HG02571 (cell line): ENCODE measurements at regions not wholly inside any gene's neighbourhood (a gene's known extent, or its start where the extent isn't known, plus 50 kb on each side); places are given as distances from the start of the nearest gene placed in this dataset.

Experiments
- ATAC-seq: cut with Tn5 transposase; IDR thresholded peaks from one replicate; pipeline ENCODE4 v1.9.1; 2021; ENCODE audit warnings: mild to moderate bottlenecking, moderate library complexity; ENCODE audit not compliant: unreplicated experiment

DNA sequence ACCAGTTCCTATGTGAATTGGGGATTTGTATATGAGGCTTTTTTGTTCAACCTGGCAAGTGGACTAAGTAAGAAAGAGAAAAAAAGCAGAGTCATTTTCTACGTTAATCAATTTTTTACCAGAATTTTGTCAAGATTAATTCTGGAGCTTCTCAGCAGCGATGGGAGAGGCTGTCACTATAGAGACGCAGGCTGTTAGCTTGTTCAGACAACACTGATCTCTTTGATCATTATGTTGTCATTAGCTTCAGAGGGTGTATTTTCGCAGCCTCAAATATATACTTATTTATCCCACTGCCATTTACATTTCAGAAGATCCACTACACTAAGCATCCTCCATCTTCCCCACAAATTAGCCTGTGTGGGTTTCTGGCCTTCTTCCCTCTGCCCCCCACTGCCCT is 196.7 kb upstream of the PFKP start:
- no peak for ATAC-seq

DNA sequence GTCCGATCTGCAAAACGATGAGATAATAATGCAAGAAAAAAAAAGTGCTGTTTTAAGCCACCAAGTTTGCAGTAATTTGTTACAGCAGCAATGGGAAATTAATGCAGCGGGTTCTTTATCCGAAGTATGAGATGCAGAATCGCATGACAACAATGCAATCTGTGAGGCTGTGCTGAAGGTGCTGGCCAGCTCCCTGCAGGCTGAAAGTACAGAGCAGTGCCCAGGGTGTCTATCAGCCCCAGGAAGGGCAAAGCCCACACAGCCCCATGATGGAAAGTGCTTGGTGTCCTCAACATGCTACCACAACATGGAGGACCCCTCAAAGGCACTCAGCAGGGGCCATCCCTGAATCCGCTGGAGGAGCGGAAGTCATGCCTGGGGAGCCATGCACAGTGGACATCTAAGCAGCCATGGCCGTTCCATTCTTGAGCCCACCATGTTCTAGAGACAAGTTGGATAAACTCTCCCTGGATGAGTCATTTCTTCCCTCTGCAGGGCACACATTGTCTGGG is 199.5 kb upstream of the PFKP start:
- no peak for ATAC-seq

DNA sequence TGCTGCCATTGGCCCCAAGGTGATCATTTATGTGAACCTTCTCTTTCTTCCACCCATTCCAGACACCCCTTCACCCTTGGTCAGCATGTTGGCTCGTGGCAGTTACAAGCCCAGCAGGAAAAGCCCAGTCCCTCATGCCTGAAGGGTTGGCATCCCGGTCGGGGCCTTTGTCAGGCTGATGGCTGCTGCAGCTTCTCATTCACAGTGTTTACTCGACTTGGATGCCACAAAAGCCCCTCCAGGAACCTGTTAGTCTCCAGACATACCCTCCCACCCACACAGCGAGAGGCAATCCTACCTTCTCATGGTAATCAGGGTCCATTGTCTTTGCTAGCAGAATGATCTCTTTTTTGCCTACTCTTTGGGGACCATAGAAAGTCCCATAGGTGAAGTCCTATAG is 200.8 kb upstream of the PFKP start:
- no peak for ATAC-seq

DNA sequence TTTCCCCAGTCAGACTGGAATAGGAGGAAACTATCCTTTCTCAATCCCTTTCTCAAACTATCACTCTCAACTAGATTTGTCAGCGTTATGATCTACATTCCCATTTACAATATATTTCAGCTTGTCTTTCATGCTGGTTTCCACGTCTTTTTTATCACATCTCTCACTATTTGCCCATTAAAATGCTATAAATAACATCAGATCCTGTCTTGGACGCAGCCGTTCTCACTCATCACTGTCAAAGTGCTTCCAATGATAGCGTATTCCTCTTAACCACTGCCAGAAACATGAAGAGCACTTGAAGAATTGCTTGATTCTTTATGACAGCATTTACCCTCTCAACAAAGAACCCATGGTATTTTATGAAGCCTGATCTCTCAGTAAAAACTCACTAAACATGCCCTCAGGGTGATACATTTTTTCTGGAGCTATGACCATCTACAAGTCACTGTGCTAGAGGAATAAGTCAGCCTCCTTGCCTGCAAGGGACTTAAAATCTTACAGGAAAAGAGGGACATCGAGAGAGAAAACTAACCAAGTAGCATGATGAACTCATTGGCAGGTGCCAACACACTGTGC is 205.6 kb upstream of the PFKP start:
- no peak for ATAC-seq

DNA sequence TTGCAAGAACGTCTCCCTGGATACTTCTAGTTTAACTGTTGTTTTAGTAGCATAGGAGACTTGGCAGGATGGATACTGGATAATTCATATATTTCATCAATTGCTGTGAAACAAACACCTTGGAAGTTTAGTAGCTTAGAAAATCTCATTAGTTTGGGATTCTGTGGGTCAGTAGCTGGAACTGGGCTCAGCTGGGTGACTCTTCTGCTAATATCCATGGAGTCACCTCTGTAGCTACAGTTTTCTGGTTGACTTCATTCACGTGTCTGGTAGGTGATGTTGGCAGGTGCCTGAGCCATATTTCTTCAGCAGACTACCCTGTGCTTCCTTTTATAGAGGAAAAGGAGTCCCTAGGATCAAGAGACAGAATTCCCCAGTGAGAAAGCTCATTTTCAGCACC is 208.9 kb upstream of the PFKP start:
- no peak for ATAC-seq

DNA sequence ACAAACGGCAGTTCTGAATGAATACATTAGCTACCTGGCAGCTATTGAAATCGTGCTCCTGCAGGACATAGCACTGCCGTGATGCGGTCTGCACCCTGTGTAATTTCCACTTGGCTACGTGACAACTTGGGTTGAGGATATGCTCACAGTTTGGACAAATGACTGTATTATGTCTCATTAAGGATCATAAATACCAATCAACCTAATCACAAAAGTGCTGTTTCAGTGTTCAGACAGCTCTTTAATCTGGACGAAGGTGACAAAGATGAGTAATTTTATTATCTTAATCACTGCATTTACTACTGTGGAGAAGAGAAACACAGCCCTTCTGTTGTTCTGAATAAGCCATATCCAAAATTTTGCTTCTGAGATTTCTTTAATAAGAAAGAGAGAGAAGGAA is 210.8 kb upstream of the PFKP start:
- ATAC-seq = no peak

DNA sequence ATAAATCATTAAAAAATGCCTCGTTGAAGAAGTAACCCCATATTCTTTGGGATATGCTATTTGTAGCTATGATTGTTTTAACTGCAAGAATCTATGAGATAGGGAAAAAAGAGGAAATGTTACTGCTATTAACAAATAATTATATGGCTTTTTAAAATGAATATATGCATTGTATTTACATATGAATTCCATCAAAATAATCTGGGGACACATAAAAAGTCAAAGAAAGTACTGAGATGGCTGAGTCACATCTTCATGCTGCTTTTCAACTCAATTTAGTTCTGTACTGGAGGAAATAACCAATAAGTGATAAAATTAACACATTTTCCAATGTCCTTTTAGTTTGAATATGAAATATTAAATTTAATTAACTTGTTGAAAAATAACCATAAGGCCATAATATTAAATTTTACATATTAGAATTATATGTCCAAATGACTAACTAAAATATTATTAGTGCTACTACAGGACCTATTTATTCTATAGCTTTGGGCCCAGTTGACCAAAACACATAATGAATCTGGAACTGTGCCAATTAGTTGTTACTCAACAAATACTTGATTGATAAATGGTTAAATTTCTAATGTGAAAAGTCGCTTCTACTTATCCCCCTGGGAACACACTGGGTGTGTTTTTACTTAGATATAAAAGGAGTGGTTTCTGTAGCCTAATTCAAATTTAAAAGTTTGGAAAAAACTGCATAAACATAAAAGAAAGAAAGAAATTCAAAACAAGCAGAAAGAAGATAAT is 214.6 kb upstream of the PFKP start:
- no peak for ATAC-seq

DNA sequence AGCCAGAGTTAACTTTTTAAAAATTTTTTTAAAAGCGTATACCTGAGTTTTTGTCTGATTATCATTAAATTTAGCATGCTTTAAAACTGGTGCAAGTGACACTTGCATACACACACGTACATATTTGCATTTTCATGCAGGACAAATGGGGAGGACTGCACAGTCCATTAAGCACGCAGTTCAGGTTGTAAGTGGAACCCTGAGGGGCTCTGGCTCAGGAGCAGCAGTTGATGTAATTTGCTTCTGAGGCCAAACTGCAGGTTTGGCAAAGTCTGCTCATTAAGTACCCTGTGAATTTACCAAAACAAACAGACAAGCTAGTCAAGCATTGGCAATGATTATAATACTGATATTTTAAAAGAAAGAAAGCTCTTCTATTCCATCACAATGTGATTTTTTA is 215.8 kb upstream of the PFKP start:
- ATAC-seq = no peak

DNA sequence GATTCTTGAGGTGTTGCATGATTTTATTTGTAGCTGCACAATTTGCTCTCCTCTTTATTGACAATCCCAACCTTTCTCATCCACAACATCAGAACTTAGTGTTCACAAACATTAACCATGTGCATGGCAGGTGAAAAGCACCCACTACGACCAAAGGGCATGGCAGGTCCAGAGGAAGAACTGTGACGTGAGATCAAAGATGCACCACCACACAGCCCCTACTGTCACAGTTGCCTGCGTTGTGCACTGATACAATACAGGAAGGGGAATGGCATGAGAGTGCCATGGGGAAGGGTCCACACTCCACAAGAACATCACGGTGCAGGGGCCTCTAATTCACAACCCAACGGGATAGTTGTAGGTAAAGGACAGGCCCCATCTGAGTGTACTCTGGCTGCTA is 217.1 kb upstream of the PFKP start:
- no peak for ATAC-seq

DNA sequence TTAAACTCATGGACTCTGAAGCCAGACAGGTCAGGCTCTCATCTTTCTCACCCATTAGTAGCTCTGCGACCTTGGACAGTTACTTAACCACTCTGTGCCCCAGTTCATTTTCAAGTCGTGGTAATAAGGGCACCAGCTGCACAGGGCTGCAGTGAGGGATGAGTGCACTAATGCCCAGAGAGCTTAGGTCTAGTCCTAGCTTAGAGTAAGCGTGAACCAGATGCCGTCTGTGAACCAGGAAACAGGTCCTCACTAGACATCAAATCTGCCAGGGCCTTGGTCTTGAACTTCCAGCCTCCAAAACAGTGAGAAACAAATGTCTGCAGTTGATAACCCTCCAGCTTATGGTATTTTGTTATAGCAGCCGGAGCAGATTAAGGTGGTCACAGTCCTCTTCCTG is 222.4 kb upstream of the PFKP start:
- ATAC-seq = no peak

DNA sequence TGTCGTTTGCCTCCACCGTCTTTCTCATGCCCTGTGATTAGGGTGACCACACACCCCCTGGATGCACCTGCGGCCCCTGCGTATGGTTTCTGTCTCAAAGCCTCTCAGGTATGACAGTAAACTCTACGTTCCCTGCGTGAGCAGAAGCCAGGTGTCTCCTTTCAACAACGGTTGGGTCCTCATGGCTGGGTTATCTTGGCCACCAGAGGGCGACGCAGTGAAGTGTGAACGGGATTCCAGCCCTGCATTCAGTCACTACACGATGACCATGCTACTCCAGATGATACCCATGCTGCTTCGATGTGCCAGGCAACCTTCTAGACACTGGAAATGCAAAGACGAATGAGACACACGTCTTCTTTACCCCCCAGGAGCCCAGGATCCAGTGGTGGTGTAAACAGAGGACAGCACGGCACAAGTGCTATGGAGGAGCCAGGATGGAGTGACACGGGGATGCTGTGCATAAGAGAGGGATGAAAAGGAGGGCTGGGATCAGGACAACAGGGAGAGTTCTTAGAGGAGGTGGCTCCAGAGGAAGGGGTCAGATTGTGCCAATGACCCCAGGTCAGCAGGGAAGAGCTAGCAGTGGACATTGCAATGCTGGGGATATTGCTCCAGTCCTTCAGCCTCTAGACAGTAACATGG is 228.1 kb upstream of the PFKP start:
- no peak for ATAC-seq

DNA sequence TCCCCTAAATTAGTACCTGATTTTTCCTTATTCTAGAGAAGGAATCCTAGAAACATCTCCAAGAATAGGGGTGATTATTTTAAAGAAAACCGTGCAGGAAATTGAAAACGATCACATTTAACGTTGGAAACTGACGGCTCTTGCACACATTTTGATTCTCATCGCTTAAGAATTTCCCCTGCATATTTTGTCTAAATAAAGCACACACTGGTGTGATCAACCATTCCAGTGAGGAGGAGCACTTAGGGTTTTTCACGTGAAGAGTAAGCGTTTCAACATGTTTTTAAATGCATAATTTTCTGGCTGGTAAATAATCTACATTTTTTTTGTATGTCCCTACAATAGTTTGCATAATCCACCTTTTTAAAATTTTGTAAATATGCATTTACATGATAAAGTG is 229.7 kb upstream of the PFKP start:
- no peak for ATAC-seq

DNA sequence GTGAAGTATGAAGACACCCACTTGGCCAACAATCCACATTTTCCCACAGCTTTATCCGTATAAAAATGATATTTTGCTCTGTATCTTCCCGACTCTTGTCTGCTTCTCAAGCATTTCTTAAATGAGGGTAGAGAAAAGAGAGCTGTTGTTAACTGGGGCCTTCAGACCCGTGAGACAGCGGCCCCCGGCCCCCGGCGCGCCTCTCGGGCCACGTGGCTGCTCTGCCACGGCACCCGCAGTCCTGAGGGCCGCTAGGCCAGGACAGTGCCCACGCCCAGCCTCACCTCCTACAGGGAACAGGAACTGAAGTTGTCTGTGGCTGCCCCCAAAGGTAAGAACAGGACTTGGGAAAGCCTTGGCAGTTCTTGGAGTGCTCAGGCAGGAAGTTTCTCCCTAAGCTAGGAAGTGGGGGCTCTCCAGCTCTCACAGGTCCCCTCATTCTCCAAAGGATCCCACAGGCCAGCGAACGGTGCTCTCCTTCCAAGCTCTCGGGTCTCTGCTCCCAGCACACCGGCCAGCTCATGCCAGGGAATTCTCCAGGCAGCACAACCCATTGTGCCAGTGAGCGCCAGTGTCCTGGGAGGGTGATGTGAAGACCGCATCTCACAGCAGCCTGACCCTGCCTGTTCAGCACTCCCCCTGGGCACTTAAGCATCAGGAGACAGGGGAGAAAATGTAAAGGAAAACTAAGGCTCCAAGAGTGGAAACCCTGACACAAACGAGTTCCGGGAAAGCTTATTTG is 230.3 kb upstream of the PFKP start:
- ATAC-seq = no peak

DNA sequence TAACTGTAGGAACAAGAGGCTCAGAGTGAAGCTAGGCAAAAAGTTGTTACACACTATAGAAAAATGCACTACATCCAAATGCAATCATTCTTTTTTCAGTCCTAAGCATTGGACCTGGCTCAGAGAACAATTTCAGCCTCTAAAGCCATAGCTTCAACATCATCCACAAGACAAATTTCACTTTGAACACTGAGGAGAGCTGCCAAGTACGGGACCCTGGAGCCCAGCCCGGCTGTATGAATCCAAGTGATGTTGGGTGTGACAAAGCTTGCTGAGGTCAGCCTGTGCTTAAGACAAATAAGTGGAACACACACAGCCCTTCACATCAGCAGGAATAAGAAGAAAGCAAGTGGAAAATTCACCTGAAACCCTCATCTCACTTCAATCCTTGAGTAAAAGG is 233.1 kb upstream of the PFKP start:
- no peak for ATAC-seq

DNA sequence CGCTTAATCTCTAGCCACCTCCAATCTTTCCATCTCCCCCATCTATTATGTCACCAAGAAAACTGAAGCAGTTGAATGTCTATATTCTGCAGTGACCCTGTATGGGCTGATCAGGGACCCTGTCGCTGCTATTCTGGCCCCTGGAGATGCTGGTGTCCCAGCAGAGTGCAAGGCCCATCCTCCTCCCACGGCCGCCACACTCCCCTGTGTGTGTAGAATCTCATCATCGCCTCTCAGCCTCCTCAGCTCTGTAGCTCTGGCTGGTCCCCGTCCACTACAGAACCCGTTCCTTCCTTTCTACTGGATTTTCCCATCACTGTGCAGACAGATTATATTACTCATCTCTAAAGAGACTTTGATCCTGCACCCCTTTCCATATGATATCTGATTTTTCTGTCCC is 235.8 kb upstream of the PFKP start:
- no peak for ATAC-seq

DNA sequence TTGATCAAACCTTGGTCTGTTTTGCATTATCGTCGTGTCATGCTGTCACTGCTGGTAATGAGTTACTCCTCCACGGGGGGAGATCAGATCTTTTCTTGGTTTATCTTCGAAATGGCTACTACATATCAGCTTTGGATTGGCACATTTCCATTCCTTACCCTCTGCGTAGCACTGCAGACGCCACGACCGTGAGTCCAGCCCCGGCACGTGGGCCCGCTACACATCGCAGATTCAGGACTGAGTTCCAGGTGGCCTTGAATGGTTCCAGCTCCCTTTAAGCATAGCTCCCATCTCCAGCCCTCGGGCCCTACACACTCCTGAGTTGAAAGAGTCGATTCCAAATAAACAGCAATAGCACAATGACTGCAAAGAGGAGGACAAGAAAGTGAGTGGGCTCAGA is 238.6 kb upstream of the PFKP start:
- ATAC-seq = no peak

DNA sequence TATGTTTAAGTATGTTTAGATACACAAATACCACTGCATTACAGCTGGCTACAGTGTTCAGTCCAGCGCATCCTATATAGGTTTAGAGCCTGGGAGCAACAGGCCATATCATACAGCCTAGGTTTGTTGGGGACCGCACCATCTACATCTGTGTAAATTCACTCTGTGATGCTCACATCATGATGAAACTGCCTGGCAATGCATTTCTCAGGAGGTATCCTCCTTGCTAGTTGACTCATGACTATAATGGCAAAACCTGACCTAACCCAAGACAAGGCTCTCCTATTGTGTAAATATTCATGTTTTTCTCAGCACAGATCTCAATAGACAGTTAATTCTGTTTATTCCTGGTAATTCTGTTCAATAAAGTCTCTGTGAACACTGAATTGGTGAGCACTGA is 240.7 kb upstream of the PFKP start:
- no peak for ATAC-seq

DNA sequence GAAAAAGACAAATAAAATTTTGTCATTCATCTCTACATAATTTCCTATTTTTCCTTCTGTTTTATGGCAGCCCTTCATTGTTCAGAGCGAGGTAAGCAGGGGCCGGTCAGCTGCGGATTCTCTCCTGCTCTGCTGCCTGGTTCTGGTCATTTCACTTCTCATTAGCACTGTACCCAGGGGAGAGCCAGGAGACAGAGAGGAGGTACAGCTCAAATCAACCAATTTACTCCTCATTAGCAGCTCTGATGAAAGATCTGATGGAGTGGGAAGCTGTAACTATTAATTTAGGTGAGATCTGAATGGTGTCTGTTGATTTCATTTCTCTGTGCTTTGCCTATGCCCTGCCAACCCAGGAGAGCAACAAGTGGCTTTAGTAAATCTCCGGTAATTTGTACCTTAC is 241.5 kb upstream of the PFKP start:
- no peak for ATAC-seq

DNA sequence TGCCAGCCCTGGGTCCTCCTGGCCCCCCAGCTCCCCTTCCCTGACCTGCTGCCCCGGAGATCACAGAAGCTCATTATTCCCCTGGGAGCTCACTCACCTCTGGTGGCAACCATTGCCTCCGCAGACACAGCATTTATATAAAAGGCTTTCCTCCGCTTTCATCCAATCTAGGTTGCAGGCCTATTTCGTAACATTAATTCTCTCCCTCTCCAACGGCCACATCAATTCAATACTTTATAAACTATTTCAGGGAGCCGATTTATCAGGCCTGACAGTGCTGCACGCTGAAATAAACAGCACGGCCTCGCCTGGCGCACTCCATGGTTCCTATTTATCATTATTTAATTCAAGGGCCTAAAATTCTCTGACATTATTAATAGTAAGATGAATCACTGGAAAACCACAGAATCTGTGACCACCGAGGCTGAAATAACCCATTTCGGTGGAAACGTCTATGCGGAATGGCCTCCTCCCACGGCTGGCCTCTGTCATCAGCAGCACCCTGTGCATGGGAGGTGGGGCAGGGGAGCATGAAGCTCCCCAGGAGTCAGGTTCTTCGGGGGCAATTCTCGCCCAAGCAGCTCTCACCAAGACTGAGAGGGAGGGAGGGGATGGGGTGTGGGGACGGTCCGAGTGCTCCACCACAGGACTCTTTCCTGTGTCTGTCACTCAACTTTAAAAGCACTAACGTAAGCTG is 249.3 kb upstream of the PFKP start:
- no peak for ATAC-seq

DNA sequence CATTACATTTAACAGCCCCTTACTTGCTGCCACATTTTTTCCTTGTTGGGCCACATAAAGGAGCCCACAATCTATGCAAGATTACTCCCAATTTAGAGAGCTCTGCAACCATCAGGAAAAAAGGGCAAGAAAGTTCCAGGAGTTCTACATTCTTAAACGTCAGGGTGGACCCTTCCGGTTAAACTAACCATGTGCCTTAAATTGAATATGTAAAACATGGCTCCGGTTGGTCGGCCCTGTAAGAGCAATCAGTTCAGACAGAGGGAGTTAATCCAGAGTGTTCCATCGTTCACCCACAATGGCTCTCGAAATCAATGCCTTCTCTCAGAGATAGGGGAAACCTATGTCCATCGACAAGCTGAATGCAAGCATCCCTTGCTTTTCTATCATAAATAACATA is 253.7 kb upstream of the PFKP start:
- ATAC-seq = no peak

DNA sequence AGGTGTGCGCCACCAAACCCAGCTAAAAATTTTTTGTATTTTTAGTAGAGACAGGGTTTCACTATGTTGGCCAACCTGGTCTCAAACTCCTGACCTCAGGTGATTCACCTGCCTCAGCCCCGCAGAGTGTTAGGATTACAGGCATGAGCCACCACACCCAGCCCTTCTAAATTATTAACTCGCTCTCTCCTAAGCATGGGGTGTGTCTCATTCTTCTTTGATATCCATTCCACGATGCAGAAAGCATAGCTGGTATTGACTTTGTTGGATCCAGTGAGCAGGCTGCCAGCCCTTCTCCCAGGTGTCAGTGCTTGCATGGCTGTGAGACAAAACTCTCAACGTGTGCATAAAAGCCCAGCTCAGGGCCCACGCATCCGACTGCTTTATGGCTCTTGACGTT is 254.1 kb upstream of the PFKP start:
- ATAC-seq = no peak
